CD4-positive, alpha-beta T cell (primary cell): ENCODE measurements at regions not wholly inside any gene's neighbourhood (a gene's known extent, or its start where the extent isn't known, plus 50 kb on each side); places are given as distances from the start of the nearest gene placed in this dataset.

Source experiments
- ATAC-seq: fragments of 200-7000 bp; cut with Tn5 transposase; one replicate; pipeline ENCODE4 v1.10.0; 2022; ENCODE audit warnings: mild to moderate bottlenecking; ENCODE audit not compliant: poor library complexity
- CTCF ChIA-PET: fragments of 350-600 bp; sonication (Branson Sonifier 250); formaldehyde crosslinking; loops from one replicate; lab custom pipeline; 2021; ENCODE audit warnings: antibody characterized with exemption, inconsistent platforms; lab: Charles Lee
- POLR2A ChIA-PET: fragments of 350-600 bp; sonication (Branson Sonifier 250); formaldehyde crosslinking; loops from one replicate; lab custom pipeline; 2021; ENCODE audit warnings: antibody characterized with exemption, inconsistent platforms; lab: Charles Lee
- DNase-seq, 14 experiments: peaks; one replicate each; pipeline ENCODE4 v3.0.0-alpha.2; 2013 to 2020; ENCODE audit warnings: mixed read lengths in 2 of 14
- H3K27ac ChIP-seq, 2 donors: one replicate each; pipeline versions ENCODE4 v1.5.1 to v1.7.0; 2013; ENCODE audit warnings: low read length in 2 of 2, low read depth in 1 of 2, mild to moderate bottlenecking in 1 of 2
- H3K27me3 ChIP-seq, 2 experiments: 1 replicate in 1 of 2; 2 replicates in 1 of 2; pipeline versions ENCODE4 v1.6.1 to v1.7.0; 2013; ENCODE audit warnings: low read length in 2 of 2, control low read depth in 1 of 2, mild to moderate bottlenecking in 1 of 2, moderate library complexity in 1 of 2; ENCODE audit not compliant: insufficient read depth in 2 of 2, control insufficient read depth in 1 of 2
- H3K36me3 ChIP-seq: one replicate; pipeline ENCODE4 v1.6.1; 2013; ENCODE audit warnings: low read length, control low read depth; ENCODE audit not compliant: insufficient read depth
- H3K4me1 ChIP-seq: one replicate; pipeline ENCODE4 v1.6.1; 2013; ENCODE audit warnings: low read length, control low read depth; ENCODE audit not compliant: insufficient read depth
- H3K4me3 ChIP-seq: one replicate; pipeline ENCODE4 v1.5.1; 2013; ENCODE audit warnings: mild to moderate bottlenecking, low read length, moderate library complexity
- H3K9me3 ChIP-seq, 2 experiments: 1 replicate in 1 of 2; 2 replicates in 1 of 2; pipeline versions ENCODE4 v1.6.1 to v1.7.0; 2013; ENCODE audit warnings: low read length in 2 of 2, mild to moderate bottlenecking in 2 of 2, control low read depth in 1 of 2, moderate library complexity in 1 of 2; ENCODE audit not compliant: control insufficient read depth in 1 of 2, insufficient read depth in 1 of 2
- H3K27ac Mint-ChIP-seq: one replicate; pipeline ENCODE4 v1.8.0; 2020; ENCODE audit warnings: mixed read lengths
- H3K27me3 Mint-ChIP-seq: one replicate; pipeline ENCODE4 v1.8.0; 2021; ENCODE audit warnings: mixed read lengths
- H3K36me3 Mint-ChIP-seq: one replicate; pipeline ENCODE4 v1.8.0; 2021; ENCODE audit warnings: low read depth, mixed read lengths
- H3K4me1 Mint-ChIP-seq: one replicate; pipeline ENCODE4 v1.8.0; 2021; ENCODE audit warnings: low read depth, mixed read lengths
- H3K4me3 Mint-ChIP-seq: one replicate; pipeline ENCODE4 v1.8.0; 2020; ENCODE audit warnings: mild to moderate bottlenecking, mixed read lengths
- H3K9me3 Mint-ChIP-seq: one replicate; pipeline ENCODE4 v1.8.0; 2020; ENCODE audit warnings: mixed read lengths
- intact Hi-C, 2 experiments: fragments of 100-400 bp; cut with DNase I in 1 of 2; cut with micrococcal nuclease in 1 of 2; formaldehyde crosslinking; loops; one replicate each; pipeline versions ENCODE4 v1.15.1 to v1.9.0; 2023 to 2025; cut with DNase I, micrococcal nuclease
- TF ChIP-seq, protein P1 (sequence below): fragments of 200-600 bp; IDR thresholded peaks from one replicate; pipeline ENCODE4 v1.8.0; 2022; ENCODE audit warnings: antibody characterized with exemption, mild to moderate bottlenecking

- POLR2A ChIA-PET: no interaction called here
- no peaks in the 10 kb centered on the region for H3K9me3 Mint-ChIP-seq
These were observed 178.1 kb upstream of the VASH1 start for GRCh38 chr14:76583174-76583573.

GRCh38 chr14:76583805-76584204, 177.5 kb upstream of the VASH1 start:
- H3K4me3 ChIP-seq: no peak overlapping the region
- no peak overlapping the region for H3K27ac Mint-ChIP-seq
- ATAC-seq: no peak
- H3K9me3 Mint-ChIP-seq: no peaks in the 10 kb centered on the region
- H3K4me1 ChIP-seq: no peaks in the 10 kb centered on the region
- no peaks in the 10 kb centered on the region for H3K27me3 Mint-ChIP-seq
- H3K4me3 Mint-ChIP-seq: no peak overlapping the region
- intact Hi-C loops: no loop called here
- H3K27me3 ChIP-seq: no peaks in the 10 kb centered on the region
- no peaks in the 10 kb centered on the region for H3K4me1 Mint-ChIP-seq
- DNase-seq: no peak
- H3K9me3 ChIP-seq: no peaks in the 10 kb centered on the region
- TF ChIP-seq, protein P1, sequence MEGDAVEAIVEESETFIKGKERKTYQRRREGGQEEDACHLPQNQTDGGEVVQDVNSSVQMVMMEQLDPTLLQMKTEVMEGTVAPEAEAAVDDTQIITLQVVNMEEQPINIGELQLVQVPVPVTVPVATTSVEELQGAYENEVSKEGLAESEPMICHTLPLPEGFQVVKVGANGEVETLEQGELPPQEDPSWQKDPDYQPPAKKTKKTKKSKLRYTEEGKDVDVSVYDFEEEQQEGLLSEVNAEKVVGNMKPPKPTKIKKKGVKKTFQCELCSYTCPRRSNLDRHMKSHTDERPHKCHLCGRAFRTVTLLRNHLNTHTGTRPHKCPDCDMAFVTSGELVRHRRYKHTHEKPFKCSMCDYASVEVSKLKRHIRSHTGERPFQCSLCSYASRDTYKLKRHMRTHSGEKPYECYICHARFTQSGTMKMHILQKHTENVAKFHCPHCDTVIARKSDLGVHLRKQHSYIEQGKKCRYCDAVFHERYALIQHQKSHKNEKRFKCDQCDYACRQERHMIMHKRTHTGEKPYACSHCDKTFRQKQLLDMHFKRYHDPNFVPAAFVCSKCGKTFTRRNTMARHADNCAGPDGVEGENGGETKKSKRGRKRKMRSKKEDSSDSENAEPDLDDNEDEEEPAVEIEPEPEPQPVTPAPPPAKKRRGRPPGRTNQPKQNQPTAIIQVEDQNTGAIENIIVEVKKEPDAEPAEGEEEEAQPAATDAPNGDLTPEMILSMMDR: no peak
- POLR2A ChIA-PET: no interaction called here
- H3K36me3 ChIP-seq: no peaks in the 10 kb centered on the region
- CTCF ChIA-PET: no interaction called here
- H3K36me3 Mint-ChIP-seq: no peaks in the 10 kb centered on the region
- H3K27ac ChIP-seq: no peak overlapping the region

More at GRCh38 chr14:76583174-76583573, 178.1 kb upstream of the VASH1 start:
- TF ChIP-seq, protein P1: no peak
- no peaks in the 10 kb centered on the region for H3K36me3 Mint-ChIP-seq
- ATAC-seq: no peak
- Histone ChIP-seq H3K27ac (no peak overlapping the region), H3K4me1 (no peaks in the 10 kb centered on the region), H3K36me3 (no peaks in the 10 kb centered on the region), H3K9me3 (no peaks in the 10 kb centered on the region), H3K27me3 (no peaks in the 10 kb centered on the region), H3K4me3 (no peak overlapping the region)
- DNase-seq: no peak
- H3K4me1 Mint-ChIP-seq: no peaks in the 10 kb centered on the region
- no peak overlapping the region for H3K4me3 Mint-ChIP-seq
- CTCF ChIA-PET: no interaction called here
- H3K27ac Mint-ChIP-seq: no peak overlapping the region
- no peaks in the 10 kb centered on the region for H3K27me3 Mint-ChIP-seq
- intact Hi-C loops: no loop called here

DNA sequence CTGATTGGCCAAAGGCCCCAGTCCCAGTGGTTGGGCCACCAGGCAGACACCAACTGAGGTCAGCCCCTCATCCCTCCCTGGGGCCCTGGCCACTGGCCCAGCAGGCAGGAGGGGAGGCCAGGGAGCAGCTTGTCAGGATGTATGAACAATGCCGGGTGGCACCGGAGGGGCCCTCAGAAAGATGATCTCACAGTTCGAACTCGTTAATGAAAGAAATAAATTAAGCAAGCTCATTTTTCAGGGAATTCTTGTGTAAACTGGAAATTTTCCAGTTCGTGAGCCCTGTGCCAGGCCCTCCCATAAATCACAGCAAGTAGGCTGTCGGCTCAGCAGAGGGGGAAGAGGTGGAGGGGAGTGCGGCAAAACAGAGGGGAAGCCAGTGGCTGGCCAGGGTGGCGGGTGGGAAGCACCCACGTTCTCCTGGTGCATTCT, 177.0 kb upstream of the VASH1 start:
- H3K4me3 Mint-ChIP-seq: no peak overlapping the region
- Histone ChIP-seq H3K27me3 (no peaks in the 10 kb centered on the region), H3K36me3 (no peaks in the 10 kb centered on the region), H3K4me3 (no peak overlapping the region), H3K4me1 (no peaks in the 10 kb centered on the region), H3K9me3 (no peaks in the 10 kb centered on the region), H3K27ac (no peak overlapping the region)
- no peak for DNase-seq
- POLR2A ChIA-PET: no interaction called here
- ATAC-seq: no peak
- no peak overlapping the region for H3K27ac Mint-ChIP-seq
- TF ChIP-seq, protein P1: no peak
- H3K4me1 Mint-ChIP-seq: no peaks in the 10 kb centered on the region
- H3K9me3 Mint-ChIP-seq: no peaks in the 10 kb centered on the region
- CTCF ChIA-PET: no interaction called here
- intact Hi-C loops: no loop called here
- H3K36me3 Mint-ChIP-seq: no peaks in the 10 kb centered on the region
- peaks cover 2% of the 10 kb centered on the region for H3K27me3 Mint-ChIP-seq
